ENCODE measurements at regions not wholly inside any gene's neighbourhood (a gene's known extent, or its start where the extent isn't known, plus 50 kb on each side); places are given as distances from the start of the nearest gene placed in this dataset.
"Not testable (repeated sequence)": the region's sequence is repeated elsewhere in the genome, so short reads cannot be mapped to it uniquely, and the experiment has no call there.

DNA sequence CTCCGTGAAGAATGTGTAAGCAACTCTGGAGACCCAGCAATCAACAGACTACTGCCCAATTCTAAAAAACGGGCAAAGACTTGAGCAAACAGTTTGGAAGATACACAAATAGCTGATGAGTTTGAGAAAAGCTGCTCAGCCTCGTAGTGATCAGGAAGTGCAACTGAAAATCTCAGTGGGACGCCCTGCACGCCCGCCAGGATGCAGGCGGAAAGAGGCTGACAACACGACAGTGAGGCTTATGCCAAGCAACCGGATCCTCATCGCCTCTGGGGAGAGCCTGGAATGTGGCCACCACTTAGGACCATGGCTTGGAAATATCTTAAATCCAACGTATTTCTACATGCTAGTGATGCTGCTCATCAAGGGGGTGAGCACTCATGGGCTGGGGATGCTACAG lies 116.2 kb upstream of the FAM20C start:
- not testable (repeated sequence) for H3K36me3 ChIP-seq (ENCODE audit: control insufficient read depth, insufficient read depth, low read length); H3K27me3 ChIP-seq (ENCODE audit: control insufficient read depth, insufficient read depth, low read length); H3K4me3 ChIP-seq (ENCODE audit: low read depth, low read length); DNase-seq (ENCODE audit: low read depth)

DNA sequence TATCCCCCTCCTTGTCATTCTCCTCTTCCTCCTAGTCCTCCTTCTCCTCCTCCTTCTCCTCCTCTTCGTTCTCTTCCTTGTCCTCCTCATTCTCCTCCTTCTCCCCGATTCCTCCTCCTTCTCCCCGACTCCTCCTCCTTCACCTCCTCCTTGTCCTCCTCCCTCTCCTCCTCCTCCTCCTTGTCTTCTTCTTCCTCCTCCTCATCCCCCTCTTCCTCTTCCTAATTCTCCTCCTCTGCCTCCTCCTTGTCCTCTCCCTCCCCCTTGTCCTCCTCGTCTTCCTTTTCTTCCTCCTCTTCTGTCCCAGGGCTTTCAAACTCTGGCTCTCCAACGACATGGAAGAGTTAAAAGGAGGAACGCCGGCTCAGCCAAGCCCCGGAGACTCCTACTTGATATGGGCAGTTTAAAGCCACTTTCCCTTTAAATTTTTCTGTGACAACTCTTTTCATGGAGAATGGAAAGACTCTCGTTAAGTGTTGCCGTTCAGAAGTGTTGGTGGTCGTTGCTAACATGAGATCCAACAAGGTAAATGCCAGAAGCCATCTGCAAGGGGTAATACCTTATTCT lies 115.5 kb upstream of the FAM20C start:
- H3K36me3 ChIP-seq (ENCODE audit: control insufficient read depth, insufficient read depth, low read length); H3K27me3 ChIP-seq (ENCODE audit: control insufficient read depth, insufficient read depth, low read length); DNase-seq (ENCODE audit: low read depth); H3K4me3 ChIP-seq (ENCODE audit: low read depth, low read length): not testable (repeated sequence)

DNA sequence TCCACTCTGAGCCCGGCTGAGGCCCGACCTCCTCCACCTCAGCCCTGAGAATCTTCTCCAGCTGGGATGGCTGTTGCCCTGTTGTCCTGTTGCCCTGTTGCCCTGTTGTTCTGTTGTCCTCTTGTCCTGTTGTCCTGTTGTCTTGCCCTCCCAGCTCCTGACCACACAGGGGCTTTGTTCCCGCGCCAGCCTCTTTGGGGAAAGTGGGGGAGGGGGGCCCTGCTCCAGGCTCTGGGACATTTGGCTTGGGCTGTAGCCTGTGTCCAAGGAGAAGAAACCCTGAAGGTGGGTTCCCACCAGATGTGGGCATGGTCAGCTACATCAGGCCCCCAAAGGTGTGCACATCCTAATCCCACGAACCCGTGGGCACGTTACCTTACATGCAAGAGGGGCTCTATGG lies 113.5 kb upstream of the FAM20C start:
- DNase-seq (ENCODE audit: low read depth); H3K36me3 ChIP-seq (ENCODE audit: control insufficient read depth, insufficient read depth, low read length); H3K4me3 ChIP-seq (ENCODE audit: low read depth, low read length); H3K27me3 ChIP-seq (ENCODE audit: control insufficient read depth, insufficient read depth, low read length): not testable (repeated sequence)

DNA sequence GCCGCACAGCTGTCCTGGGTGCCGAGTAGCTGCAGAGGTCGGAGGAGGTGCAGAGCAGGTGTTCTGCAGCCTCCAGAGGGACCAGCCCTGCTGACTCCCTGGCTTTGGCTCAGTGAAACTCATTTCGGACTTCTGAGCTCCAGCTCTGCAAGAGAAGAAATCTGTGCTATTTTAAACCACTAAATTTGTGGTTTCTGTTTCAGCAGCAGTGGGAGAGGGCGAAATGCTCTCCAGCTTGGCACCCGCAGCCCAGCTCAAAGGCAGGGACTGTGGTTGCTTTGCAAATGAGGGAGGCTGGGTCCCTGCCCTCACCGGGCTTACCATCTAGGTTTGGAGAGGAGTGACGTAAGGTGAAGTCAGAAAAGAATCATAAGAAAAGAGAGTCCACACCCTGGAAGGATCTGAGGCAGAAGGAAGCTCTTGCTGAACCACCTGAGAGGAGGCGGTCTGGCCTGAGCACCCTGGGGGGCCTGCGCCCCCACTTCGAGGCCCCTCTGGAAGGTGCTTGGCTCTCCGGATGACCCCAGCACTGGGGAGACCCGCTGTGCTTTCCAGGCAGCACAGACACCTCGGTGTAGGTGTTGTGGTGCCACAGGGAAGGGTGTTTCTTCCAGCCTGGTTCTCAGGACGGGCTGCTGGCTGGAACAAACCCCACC lies 112.8 kb upstream of the FAM20C start:
- not testable (repeated sequence) for H3K4me3 ChIP-seq (ENCODE audit: low read depth, low read length); H3K36me3 ChIP-seq (ENCODE audit: control insufficient read depth, insufficient read depth, low read length); H3K27me3 ChIP-seq (ENCODE audit: control insufficient read depth, insufficient read depth, low read length); DNase-seq (ENCODE audit: low read depth)

DNA sequence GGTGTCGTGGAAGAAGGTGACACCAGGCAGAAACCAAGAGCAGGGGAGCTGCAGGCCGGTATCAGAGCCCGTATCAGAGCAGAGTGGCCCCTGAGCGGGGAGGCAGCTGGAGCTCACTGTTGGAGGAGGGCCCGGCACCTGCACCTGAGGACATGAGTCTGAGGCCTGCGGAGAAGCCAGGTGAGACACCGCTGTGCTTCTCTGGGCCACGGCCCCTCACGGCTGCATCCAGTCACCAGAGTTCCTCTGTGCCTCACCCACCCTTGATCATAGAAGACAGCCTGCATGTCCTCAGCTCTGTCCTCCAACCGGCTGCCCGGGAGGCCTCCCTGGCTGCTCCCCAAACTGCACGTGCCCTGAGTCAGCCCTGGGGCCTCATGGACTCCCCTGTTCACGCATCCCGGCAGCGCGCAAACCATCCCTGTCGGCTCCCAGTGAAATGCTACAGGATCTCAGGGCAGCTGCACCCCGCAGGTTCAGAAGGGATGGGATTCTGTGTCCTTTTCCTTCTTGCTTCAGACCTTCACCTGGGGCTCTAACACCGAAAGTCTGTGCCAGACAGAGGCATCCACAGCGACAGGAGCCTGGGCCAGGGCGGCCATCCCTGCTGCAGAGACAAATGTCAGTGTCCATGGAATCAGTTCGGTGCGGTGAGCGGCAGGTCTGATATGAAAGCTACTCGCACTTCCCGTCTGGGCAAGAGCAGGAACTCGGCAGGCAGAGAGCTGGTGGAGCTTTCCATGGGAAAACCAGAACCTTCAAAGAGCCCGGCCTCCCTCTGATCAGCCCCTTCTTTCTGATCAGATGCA lies 111.9 kb upstream of the FAM20C start:
- no peak for DNase-seq (ENCODE audit: low read depth)
- Histone ChIP-seq H3K27me3 (ENCODE audit: control insufficient read depth, insufficient read depth, low read length) (no peaks in the 10 kb centered on the region), H3K4me3 (ENCODE audit: low read depth, low read length) (no peak overlapping the region), H3K36me3 (ENCODE audit: control insufficient read depth, insufficient read depth, low read length) (no peaks in the 10 kb centered on the region)
- TF ChIP-seq, protein P1, sequence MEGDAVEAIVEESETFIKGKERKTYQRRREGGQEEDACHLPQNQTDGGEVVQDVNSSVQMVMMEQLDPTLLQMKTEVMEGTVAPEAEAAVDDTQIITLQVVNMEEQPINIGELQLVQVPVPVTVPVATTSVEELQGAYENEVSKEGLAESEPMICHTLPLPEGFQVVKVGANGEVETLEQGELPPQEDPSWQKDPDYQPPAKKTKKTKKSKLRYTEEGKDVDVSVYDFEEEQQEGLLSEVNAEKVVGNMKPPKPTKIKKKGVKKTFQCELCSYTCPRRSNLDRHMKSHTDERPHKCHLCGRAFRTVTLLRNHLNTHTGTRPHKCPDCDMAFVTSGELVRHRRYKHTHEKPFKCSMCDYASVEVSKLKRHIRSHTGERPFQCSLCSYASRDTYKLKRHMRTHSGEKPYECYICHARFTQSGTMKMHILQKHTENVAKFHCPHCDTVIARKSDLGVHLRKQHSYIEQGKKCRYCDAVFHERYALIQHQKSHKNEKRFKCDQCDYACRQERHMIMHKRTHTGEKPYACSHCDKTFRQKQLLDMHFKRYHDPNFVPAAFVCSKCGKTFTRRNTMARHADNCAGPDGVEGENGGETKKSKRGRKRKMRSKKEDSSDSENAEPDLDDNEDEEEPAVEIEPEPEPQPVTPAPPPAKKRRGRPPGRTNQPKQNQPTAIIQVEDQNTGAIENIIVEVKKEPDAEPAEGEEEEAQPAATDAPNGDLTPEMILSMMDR (IDR thresholded peaks at IDR 0.05; ENCODE audit: insufficient read depth, low read length, poor library complexity, severe bottlenecking): no peak

DNA sequence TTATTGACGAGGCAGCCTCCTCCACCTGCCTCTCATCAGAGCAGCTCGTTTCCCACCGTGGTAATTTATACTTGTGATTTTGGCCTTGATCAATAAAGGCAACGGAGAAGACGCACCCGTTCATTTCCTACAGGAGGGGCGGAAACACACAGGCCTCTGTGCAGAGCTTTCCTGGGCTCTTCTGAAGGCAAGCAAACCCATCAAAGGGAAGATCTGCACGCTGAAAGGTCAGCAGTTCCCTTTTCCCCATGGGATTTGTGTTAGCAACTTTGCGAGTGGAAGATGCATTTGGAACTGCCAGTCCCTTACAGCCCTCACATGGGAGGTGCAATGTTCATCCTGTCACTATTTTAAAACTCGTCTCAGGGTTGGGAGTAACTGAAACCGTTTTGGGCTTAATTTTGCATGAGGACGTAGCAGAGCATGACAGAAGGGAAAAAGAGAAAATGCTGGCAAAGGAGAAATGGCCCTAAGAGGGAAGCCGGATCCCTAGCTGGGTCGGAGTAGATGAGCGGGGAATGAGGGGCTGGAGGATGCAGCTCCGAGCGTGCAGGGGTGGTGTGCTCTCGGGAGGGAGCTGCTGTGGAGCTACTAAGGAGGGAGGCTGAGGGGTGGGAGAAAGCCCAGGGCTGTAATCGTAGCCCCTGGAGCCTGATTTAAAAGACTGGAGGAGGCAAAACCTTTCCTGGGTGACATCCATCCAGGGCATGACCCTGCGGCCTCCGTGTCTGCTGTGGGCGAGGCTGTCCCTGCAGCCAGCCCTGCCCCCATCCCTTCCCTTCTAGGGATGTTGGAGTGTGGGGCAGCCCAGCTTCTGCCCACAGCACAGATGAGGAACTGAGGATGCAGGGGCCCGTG lies 111.1 kb upstream of the FAM20C start:
- TF ChIP-seq, protein P1 (IDR thresholded peaks at IDR 0.05; ENCODE audit: insufficient read depth, low read length, poor library complexity, severe bottlenecking): no peak
- no peaks in the 10 kb centered on the region for H3K36me3 ChIP-seq (ENCODE audit: control insufficient read depth, insufficient read depth, low read length)
- DNase-seq (ENCODE audit: low read depth): no peak

DNA sequence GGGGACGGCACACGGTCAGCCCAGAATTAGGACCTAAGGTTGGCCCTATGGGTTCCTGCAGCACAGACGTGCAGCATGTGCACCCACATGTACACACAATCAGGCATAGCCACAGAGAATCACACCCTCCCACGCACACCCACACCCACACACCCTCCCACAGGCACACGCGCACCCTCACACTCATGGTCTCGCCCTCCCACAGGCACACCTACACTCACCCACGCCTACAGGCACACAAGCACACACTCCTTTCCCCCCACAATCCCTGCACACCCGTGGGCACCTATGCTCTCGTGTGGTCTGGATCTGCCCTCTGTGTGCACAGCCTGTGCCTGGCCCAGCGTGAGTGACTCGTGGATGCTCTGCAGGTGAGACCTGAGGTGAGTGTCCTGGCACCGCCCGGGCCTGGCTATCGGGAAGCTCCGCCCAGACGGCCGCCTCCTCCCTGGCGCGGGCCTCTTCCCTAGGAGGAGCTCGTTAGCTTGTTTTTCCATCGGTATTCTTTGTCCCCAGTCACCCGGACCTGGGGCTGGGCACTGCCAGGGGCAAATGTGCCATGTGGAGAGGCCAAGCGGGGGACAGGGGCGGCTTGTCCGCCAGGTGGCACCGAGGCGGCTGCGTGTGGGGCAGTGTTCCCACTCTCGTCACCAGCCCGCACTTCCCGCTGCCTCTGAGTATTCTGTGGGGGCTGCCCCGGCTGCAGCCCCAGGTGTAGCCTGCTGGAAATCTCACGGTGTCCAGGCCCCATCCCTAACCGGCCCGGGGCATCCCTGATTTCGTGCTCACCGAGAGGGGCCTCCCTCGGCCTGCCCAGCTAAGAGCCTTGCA lies 110.2 kb upstream of the FAM20C start:
- H3K27me3 ChIP-seq (ENCODE audit: control insufficient read depth, insufficient read depth, low read length): no peaks in the 10 kb centered on the region
- no peaks in the 10 kb centered on the region for H3K36me3 ChIP-seq (ENCODE audit: control insufficient read depth, insufficient read depth, low read length)
- H3K4me3 ChIP-seq (ENCODE audit: low read depth, low read length): no peak overlapping the region
- TF ChIP-seq, protein P1 (IDR thresholded peaks at IDR 0.05; ENCODE audit: insufficient read depth, low read length, poor library complexity, severe bottlenecking): no peak
- DNase-seq (ENCODE audit: low read depth): no peak

More for the DNA sequence above, 111.1 kb upstream of the FAM20C start:
- Histone ChIP-seq H3K4me3 (ENCODE audit: low read depth, low read length) (no peak overlapping the region), H3K27me3 (ENCODE audit: control insufficient read depth, insufficient read depth, low read length) (no peaks in the 10 kb centered on the region)

Data from kidney epithelial cell (primary cell).